ENCODE measurements at regions not wholly inside any gene's neighbourhood (a gene's known extent, or its start where the extent isn't known, plus 50 kb on each side); places are given as distances from the start of the nearest gene placed in this dataset.

DNA sequence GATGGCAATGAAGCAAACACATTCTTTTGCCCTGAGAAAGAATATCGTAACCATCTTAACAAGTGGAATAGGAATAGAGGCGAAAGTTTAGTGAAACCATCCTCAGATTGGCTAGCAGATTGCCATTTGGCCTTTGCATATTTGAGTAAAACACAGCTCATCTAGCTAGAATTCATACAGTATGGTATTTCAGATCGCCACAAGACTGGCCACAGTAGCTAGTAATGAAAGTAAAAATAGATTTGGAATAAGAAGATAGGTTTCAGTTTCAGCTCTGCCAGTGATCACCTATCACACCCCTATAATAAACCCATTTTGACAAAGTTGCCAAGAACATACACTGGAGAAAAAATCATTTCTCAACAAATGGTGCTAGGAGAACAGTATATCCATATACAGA is 294.9 kb downstream of the LRRIQ3 start:
- no peak for ATAC-seq
- TF ChIP-seq BACH2 (CRISPR knock-in tag; IDR thresholded peaks at IDR 0.05; ENCODE audit: borderline replicate concordance): no peak
- TF ChIP-seq ZNF8 (CRISPR knock-in tag; IDR thresholded peaks at IDR 0.05): no peak
- no peak for TF ChIP-seq TSHZ2 (CRISPR knock-in tag; IDR thresholded peaks at IDR 0.05)
- TF ChIP-seq RARB (CRISPR knock-in tag; IDR thresholded peaks at IDR 0.05): no peak
- TF ChIP-seq ZC3H10 (CRISPR knock-in tag; IDR thresholded peaks at IDR 0.05): no peak
- TF ChIP-seq GLIS3 (CRISPR knock-in tag; IDR thresholded peaks at IDR 0.05): no peak
- TF ChIP-seq PATZ1 (CRISPR knock-in tag; IDR thresholded peaks at IDR 0.05; ENCODE audit: borderline replicate concordance): no peak
- TF ChIP-seq OSR1 (CRISPR knock-in tag; IDR thresholded peaks at IDR 0.05): no peak
- no peak for TF ChIP-seq ZNF70 (CRISPR knock-in tag; IDR thresholded peaks at IDR 0.05)
- no peak for TF ChIP-seq SNAI2 (CRISPR knock-in tag; IDR thresholded peaks at IDR 0.05)
- TF ChIP-seq ISL1 (CRISPR knock-in tag; IDR thresholded peaks at IDR 0.05): no peak
- no peak for TF ChIP-seq ESRRG (CRISPR knock-in tag; IDR thresholded peaks at IDR 0.05)
- no peak for TF ChIP-seq TCF4 (CRISPR knock-in tag; IDR thresholded peaks at IDR 0.05; ENCODE audit: borderline replicate concordance)
- no peak for TF ChIP-seq ZFP30 (CRISPR knock-in tag; IDR thresholded peaks at IDR 0.05)
- TF ChIP-seq CSRNP3 (CRISPR knock-in tag; IDR thresholded peaks at IDR 0.05): no peak
- no peak for TF ChIP-seq POU6F1 (CRISPR knock-in tag; IDR thresholded peaks at IDR 0.05; ENCODE audit: borderline replicate concordance, low read depth)
- no peak for TF ChIP-seq ARNTL (CRISPR knock-in tag; IDR thresholded peaks at IDR 0.05; ENCODE audit: borderline replicate concordance, low read depth)

DNA sequence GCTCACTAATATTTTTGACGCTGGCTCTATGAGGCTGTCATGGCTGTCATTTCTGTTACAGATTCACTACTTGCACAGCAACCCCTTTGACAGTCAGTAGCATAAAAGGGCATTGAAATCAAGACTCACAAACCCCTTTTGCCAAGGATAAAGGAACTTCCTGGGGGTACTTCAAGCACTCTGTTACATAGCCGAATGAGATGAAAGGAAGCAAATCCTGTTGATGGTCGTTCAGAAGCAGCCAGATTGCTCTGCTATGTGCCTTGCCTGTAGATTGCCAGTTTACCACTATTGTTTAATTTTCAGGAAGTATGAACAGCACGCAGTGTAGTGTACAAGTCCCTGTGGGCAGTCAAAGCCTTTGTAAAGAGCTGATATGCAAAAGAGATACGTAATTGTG is 296.2 kb downstream of the LRRIQ3 start:
- ATAC-seq: no peak
- TF ChIP-seq ARNTL (CRISPR knock-in tag; IDR thresholded peaks at IDR 0.05; ENCODE audit: borderline replicate concordance, low read depth): no peak
- no peak for TF ChIP-seq ZNF8 (CRISPR knock-in tag; IDR thresholded peaks at IDR 0.05)
- TF ChIP-seq TCF4 (CRISPR knock-in tag; IDR thresholded peaks at IDR 0.05; ENCODE audit: borderline replicate concordance): no peak
- TF ChIP-seq ZNF565 (CRISPR knock-in tag; conservative IDR thresholded peaks at IDR 0.05; ENCODE audit: low read depth): no peak
- no peak for TF ChIP-seq ESRRG (CRISPR knock-in tag; IDR thresholded peaks at IDR 0.05)
- TF ChIP-seq PATZ1 (CRISPR knock-in tag; IDR thresholded peaks at IDR 0.05; ENCODE audit: borderline replicate concordance): no peak
- TF ChIP-seq TOX (CRISPR knock-in tag; IDR thresholded peaks at IDR 0.05; ENCODE audit: borderline replicate concordance): no peak
- TF ChIP-seq CREB5 (CRISPR knock-in tag; IDR thresholded peaks at IDR 0.05; ENCODE audit: low read depth): no peak
- no peak for TF ChIP-seq PPARA (CRISPR knock-in tag; IDR thresholded peaks at IDR 0.05; ENCODE audit: borderline replicate concordance)
- no peak for TF ChIP-seq CSDC2 (CRISPR knock-in tag; IDR thresholded peaks at IDR 0.05)
- no peak for TF ChIP-seq OSR1 (CRISPR knock-in tag; IDR thresholded peaks at IDR 0.05)
- no peak for TF ChIP-seq ISL1 (CRISPR knock-in tag; IDR thresholded peaks at IDR 0.05)
- no peak for TF ChIP-seq ZC3H10 (CRISPR knock-in tag; IDR thresholded peaks at IDR 0.05)
- TF ChIP-seq ZFP30 (CRISPR knock-in tag; IDR thresholded peaks at IDR 0.05): no peak
- TF ChIP-seq BACH2 (CRISPR knock-in tag; IDR thresholded peaks at IDR 0.05; ENCODE audit: borderline replicate concordance): no peak
- TF ChIP-seq ZNF70 (CRISPR knock-in tag; IDR thresholded peaks at IDR 0.05): no peak
- no peak for TF ChIP-seq CSRNP3 (CRISPR knock-in tag; IDR thresholded peaks at IDR 0.05)
- no peak for TF ChIP-seq ZFP3 (CRISPR knock-in tag; IDR thresholded peaks at IDR 0.05)
- TF ChIP-seq GLIS3 (CRISPR knock-in tag; IDR thresholded peaks at IDR 0.05): no peak
